ENCODE measurements at regions not wholly inside any gene's neighbourhood (a gene's known extent, or its start where the extent isn't known, plus 50 kb on each side); places are given as distances from the start of the nearest gene placed in this dataset.

DNA sequence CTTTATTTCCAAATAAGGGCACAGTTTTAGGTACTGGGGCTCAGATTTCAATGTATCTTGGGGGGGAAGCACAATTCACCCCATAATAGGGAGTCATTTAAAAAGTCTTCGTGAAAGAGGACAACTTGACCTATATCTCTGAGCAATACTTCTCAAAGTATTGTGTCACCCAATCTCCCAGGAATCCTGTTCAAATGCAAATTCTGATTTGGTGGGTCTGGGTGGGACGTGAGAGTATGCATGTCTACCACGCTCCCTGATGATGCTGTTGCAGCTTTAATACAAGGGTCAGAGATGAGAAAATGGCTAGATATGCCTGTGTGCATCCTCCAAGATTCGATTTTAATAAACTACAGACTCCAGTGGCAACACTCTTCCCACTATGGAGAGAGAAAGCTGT, 514.8 kb downstream of the BCOR start:
- H3K4me1 ChIP-seq (ENCODE audit: control insufficient read depth, insufficient read depth, low read length, poor library complexity, severe bottlenecking): no peaks in the 10 kb centered on the region
- H3K9me3 ChIP-seq (ENCODE audit: control insufficient read depth, low read length): no peaks in the 10 kb centered on the region
- H3K27me3 ChIP-seq (replicated peaks; ENCODE audit: control insufficient read depth, insufficient read depth, low read length, poor library complexity, severe bottlenecking): no peaks in the 10 kb centered on the region
- H3K36me3 ChIP-seq (ENCODE audit: control insufficient read depth, insufficient read depth, low read length): no peaks in the 10 kb centered on the region
- no peak for DNase-seq
- H3K4me3 ChIP-seq (ENCODE audit: insufficient read depth, low read depth, low read length, poor library complexity, severe bottlenecking): no peak overlapping the region
- no peak overlapping the region for H3K27ac ChIP-seq (ENCODE audit: insufficient read depth, low read length, poor library complexity, severe bottlenecking)

DNA sequence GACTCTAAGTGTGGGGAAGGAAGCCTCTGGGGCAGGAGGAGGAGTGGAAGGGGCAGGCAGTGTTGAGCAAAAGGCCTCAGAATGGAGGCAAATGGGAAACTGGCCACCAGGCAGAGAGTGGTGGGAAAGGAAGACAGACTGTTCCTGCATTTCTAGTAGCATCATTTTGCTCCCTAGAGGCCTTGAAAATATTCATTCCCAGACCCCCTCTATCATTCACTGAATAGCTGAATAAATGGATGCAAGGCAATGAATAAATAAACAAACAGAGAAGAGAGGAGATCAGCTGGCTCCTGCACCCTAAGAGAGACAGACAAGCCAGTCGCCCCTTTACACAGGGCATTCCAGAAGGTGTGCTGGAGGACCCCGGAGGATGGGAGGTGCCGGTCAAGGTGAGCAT, 511.9 kb downstream of the BCOR start:
- no peaks in the 10 kb centered on the region for H3K9me3 ChIP-seq (ENCODE audit: control insufficient read depth, low read length)
- no peaks in the 10 kb centered on the region for H3K27me3 ChIP-seq (replicated peaks; ENCODE audit: control insufficient read depth, insufficient read depth, low read length, poor library complexity, severe bottlenecking)
- no peaks in the 10 kb centered on the region for H3K4me1 ChIP-seq (ENCODE audit: control insufficient read depth, insufficient read depth, low read length, poor library complexity, severe bottlenecking)
- H3K36me3 ChIP-seq (ENCODE audit: control insufficient read depth, insufficient read depth, low read length): no peaks in the 10 kb centered on the region
- H3K27ac ChIP-seq (ENCODE audit: insufficient read depth, low read length, poor library complexity, severe bottlenecking): no peak overlapping the region
- no peak for DNase-seq
- no peak overlapping the region for H3K4me3 ChIP-seq (ENCODE audit: insufficient read depth, low read depth, low read length, poor library complexity, severe bottlenecking)

DNA sequence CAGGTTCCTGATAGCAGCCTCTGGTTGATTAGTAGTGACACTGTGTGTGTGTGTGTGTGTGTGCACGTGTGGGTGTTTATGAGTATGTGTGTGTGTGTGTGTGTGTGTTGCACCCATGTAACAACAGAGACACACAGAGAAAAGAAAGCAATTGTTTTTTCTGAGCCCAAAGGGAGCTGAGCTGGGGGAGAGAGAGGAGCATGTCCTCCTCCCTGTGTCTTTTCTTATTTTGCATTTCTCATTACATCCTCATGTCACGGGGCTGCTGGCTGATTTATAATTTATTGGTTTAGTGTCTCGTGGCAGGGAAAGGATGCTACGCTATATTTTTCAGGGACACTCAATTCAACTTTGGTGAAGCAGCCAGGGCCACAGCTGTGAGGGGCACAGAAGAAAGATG, 511.4 kb downstream of the BCOR start:
- no peak overlapping the region for H3K27ac ChIP-seq (ENCODE audit: insufficient read depth, low read length, poor library complexity, severe bottlenecking)
- no peak overlapping the region for H3K4me3 ChIP-seq (ENCODE audit: insufficient read depth, low read depth, low read length, poor library complexity, severe bottlenecking)
- no peak for DNase-seq
- no peaks in the 10 kb centered on the region for H3K36me3 ChIP-seq (ENCODE audit: control insufficient read depth, insufficient read depth, low read length)
- no peaks in the 10 kb centered on the region for H3K27me3 ChIP-seq (replicated peaks; ENCODE audit: control insufficient read depth, insufficient read depth, low read length, poor library complexity, severe bottlenecking)
- H3K4me1 ChIP-seq (ENCODE audit: control insufficient read depth, insufficient read depth, low read length, poor library complexity, severe bottlenecking): no peaks in the 10 kb centered on the region
- no peaks in the 10 kb centered on the region for H3K9me3 ChIP-seq (ENCODE audit: control insufficient read depth, low read length)

DNA sequence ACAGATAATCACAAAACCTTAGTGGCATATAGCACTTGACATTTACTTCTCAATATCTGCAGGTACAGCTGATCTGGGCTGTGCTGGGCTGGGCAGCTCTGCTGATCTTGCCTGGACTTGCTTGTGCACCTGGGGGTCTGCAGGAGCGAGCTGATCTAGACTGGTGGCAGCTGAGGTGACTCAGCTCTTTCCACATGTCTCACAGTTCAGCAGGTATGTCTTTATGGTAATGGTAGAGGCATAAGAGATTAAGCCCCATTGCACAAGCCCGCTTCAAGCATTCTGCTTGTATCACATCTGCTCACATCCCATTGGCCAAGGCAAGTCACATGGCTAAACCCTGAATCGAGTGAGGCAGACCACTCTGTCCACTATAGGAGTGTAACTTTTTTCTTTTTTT, 506.7 kb downstream of the BCOR start:
- H3K27me3 ChIP-seq (replicated peaks; ENCODE audit: control insufficient read depth, insufficient read depth, low read length, poor library complexity, severe bottlenecking): no peaks in the 10 kb centered on the region
- H3K36me3 ChIP-seq (ENCODE audit: control insufficient read depth, insufficient read depth, low read length): no peaks in the 10 kb centered on the region
- H3K27ac ChIP-seq (ENCODE audit: insufficient read depth, low read length, poor library complexity, severe bottlenecking): no peak overlapping the region
- DNase-seq: no peak
- no peaks in the 10 kb centered on the region for H3K4me1 ChIP-seq (ENCODE audit: control insufficient read depth, insufficient read depth, low read length, poor library complexity, severe bottlenecking)
- no peaks in the 10 kb centered on the region for H3K9me3 ChIP-seq (ENCODE audit: control insufficient read depth, low read length)
- H3K4me3 ChIP-seq (ENCODE audit: insufficient read depth, low read depth, low read length, poor library complexity, severe bottlenecking): no peak overlapping the region

DNA sequence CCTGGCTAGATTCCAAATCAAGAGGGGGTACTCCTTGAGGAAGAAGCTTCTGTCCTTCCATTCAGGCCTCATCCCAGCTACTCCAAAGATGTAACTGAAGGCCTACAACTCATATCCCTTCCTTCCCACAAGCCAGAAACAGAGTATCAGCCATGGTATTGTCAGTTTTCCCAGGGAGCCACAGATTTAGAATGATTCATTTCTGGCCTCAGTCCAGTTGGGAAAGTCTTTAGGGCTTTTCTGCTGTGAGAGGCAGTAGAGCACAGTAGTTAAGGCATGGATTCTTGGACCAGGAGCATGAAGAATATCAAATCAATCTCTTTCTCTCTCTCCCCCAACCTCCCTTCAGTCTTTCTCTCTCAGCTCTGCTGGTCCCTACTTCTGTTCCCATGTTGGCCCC, 505.0 kb downstream of the BCOR start:
- no peaks in the 10 kb centered on the region for H3K27me3 ChIP-seq (replicated peaks; ENCODE audit: control insufficient read depth, insufficient read depth, low read length, poor library complexity, severe bottlenecking)
- H3K4me3 ChIP-seq (ENCODE audit: insufficient read depth, low read depth, low read length, poor library complexity, severe bottlenecking): no peak overlapping the region
- no peaks in the 10 kb centered on the region for H3K36me3 ChIP-seq (ENCODE audit: control insufficient read depth, insufficient read depth, low read length)
- H3K9me3 ChIP-seq (ENCODE audit: control insufficient read depth, low read length): no peaks in the 10 kb centered on the region
- H3K4me1 ChIP-seq (ENCODE audit: control insufficient read depth, insufficient read depth, low read length, poor library complexity, severe bottlenecking): no peaks in the 10 kb centered on the region
- no peak overlapping the region for H3K27ac ChIP-seq (ENCODE audit: insufficient read depth, low read length, poor library complexity, severe bottlenecking)
- no peak for DNase-seq

DNA sequence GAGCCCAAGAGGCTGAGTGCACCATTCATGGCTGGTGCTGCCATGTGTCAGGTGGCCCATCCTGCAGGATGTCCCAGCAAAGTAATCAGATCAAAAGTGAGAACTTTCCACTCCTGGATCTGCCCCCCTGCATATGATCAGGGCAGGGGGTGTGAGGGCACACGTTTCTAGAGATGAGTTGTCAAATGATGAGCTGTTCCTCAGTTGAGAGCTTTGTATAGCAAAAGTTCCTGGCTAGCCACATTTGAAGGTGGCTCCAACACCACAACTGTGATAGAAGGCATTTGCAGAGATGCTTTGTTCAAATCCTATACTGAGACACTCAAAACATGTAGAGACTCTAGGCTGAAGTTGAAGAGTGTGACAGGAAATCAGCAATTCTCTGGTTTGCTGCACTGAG, 501.8 kb downstream of the BCOR start:
- Histone ChIP-seq H3K9me3 (ENCODE audit: control insufficient read depth, low read length) (no peaks in the 10 kb centered on the region), H3K4me1 (ENCODE audit: control insufficient read depth, insufficient read depth, low read length, poor library complexity, severe bottlenecking) (no peaks in the 10 kb centered on the region), H3K36me3 (ENCODE audit: control insufficient read depth, insufficient read depth, low read length) (no peaks in the 10 kb centered on the region), H3K27me3 (replicated peaks; ENCODE audit: control insufficient read depth, insufficient read depth, low read length, poor library complexity, severe bottlenecking) (no peaks in the 10 kb centered on the region), H3K4me3 (ENCODE audit: insufficient read depth, low read depth, low read length, poor library complexity, severe bottlenecking) (no peak overlapping the region), H3K27ac (ENCODE audit: insufficient read depth, low read length, poor library complexity, severe bottlenecking) (no peak overlapping the region)
- no peak for DNase-seq

DNA sequence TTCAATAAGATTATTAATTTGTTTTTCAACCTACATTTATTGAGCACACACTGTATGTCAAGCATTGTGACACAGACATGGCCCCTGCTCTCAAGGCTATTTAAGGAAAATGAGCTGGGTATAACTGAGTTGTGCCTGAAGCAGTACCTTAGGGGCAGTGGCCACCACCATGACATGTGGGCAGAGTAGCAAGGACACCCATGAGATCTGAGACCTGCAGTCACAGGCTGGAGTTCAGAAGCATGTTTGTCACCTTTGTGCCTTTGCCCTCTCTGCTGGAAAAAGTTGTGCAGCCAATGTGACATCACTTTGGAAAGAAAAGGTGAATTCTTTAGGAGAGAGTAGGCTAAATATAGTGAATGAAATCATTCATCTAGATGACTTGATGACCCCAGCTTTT, 501.3 kb downstream of the BCOR start:
- H3K27ac ChIP-seq (ENCODE audit: insufficient read depth, low read length, poor library complexity, severe bottlenecking): no peak overlapping the region
- H3K9me3 ChIP-seq (ENCODE audit: control insufficient read depth, low read length): no peaks in the 10 kb centered on the region
- H3K36me3 ChIP-seq (ENCODE audit: control insufficient read depth, insufficient read depth, low read length): no peaks in the 10 kb centered on the region
- no peaks in the 10 kb centered on the region for H3K4me1 ChIP-seq (ENCODE audit: control insufficient read depth, insufficient read depth, low read length, poor library complexity, severe bottlenecking)
- no peaks in the 10 kb centered on the region for H3K27me3 ChIP-seq (replicated peaks; ENCODE audit: control insufficient read depth, insufficient read depth, low read length, poor library complexity, severe bottlenecking)
- no peak overlapping the region for H3K4me3 ChIP-seq (ENCODE audit: insufficient read depth, low read depth, low read length, poor library complexity, severe bottlenecking)
- no peak for DNase-seq

DNA sequence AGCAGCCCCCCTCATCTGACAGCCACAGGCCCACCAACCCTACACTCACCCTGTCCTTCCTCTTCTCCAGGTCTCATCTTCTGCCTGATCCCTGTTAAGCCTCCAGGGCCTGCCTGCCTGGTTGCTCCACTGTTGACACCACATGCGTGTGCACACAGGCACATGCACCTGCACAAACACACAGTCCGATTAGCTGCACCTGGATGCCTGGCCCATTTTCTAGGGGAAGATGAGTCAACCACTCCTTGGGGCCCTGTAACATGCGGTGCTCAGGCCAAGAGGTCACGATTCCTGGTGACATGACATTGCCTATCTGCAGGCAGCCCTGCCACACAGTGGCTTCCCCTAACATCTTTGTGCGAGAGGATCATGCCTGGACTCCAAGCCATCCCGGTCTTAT, 498.4 kb downstream of the BCOR start:
- Histone ChIP-seq H3K27ac (ENCODE audit: insufficient read depth, low read length, poor library complexity, severe bottlenecking) (no peak overlapping the region), H3K9me3 (ENCODE audit: control insufficient read depth, low read length) (no peaks in the 10 kb centered on the region), H3K4me3 (ENCODE audit: insufficient read depth, low read depth, low read length, poor library complexity, severe bottlenecking) (no peak overlapping the region), H3K4me1 (ENCODE audit: control insufficient read depth, insufficient read depth, low read length, poor library complexity, severe bottlenecking) (no peaks in the 10 kb centered on the region), H3K36me3 (ENCODE audit: control insufficient read depth, insufficient read depth, low read length) (no peaks in the 10 kb centered on the region), H3K27me3 (replicated peaks; ENCODE audit: control insufficient read depth, insufficient read depth, low read length, poor library complexity, severe bottlenecking) (no peaks in the 10 kb centered on the region)
- DNase-seq: no peak

DNA sequence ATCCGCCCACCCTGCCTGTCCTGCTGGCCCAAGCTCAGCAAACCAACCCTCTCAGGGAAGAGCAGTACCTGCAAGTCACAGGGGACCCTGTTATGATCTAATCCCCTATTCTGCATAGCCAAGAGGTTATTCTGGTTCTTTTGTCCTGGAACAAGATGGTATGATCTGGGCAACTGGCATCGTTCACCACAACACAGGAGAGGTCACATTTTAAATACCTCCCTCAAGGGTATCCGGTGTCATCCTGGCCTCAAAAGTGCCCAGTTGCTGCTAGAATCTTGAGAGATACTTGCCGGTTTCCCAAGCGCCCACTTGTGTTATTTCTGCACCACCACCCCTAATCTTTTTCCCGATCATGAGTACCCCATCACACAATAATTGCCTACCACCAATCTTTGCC, 497.5 kb downstream of the BCOR start:
- H3K9me3 ChIP-seq (ENCODE audit: control insufficient read depth, low read length): no peaks in the 10 kb centered on the region
- no peaks in the 10 kb centered on the region for H3K27me3 ChIP-seq (replicated peaks; ENCODE audit: control insufficient read depth, insufficient read depth, low read length, poor library complexity, severe bottlenecking)
- no peaks in the 10 kb centered on the region for H3K36me3 ChIP-seq (ENCODE audit: control insufficient read depth, insufficient read depth, low read length)
- H3K27ac ChIP-seq (ENCODE audit: insufficient read depth, low read length, poor library complexity, severe bottlenecking): no peak overlapping the region
- no peaks in the 10 kb centered on the region for H3K4me1 ChIP-seq (ENCODE audit: control insufficient read depth, insufficient read depth, low read length, poor library complexity, severe bottlenecking)
- no peak overlapping the region for H3K4me3 ChIP-seq (ENCODE audit: insufficient read depth, low read depth, low read length, poor library complexity, severe bottlenecking)
- DNase-seq: no peak

DNA sequence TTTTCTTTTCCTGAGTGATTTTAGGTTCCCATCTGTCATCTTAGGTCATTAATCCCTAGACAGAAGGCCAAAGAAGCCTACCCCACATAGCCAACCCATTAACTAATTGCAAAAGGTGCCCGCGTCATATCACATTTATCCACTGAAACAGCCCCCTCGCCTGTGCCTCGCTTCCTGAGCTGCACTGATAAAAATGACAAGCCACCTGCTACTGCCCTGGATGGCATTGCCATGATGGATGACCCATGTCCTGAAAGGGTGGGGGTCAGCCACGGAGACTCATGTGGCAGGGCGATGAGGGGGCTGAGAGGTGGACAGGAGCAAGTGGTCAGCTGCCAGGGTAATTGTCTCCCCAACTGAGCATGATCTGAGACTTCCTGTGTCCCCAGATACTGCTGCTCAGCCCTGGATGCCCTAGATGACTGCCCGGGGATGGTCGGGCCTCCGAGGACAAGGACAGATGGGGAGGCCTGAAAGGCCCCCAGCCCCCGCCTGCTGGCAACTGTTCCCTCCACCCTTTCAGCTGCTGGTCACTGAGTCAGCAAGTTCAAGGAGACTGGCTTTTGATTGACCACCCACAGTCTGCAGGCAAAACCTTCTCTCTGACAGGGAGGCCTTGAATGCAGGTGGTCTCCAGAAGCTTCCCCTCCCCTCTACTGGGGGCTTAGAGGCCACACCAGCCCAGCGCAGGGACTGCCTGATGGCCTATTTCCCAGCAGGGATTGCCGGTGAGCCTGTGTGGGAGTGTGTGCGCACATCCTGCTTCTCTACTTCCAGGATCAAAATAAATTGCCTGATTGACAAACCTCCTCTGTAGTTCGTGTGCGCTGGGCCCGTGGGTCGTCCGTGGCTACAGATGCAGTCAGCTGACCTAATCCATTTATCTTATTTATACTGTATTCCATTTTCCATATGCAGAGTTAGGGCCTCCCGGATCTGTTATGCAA, 496.3 kb downstream of the BCOR start:
- H3K4me3 ChIP-seq (ENCODE audit: insufficient read depth, low read depth, low read length, poor library complexity, severe bottlenecking): no peak overlapping the region
- no peaks in the 10 kb centered on the region for H3K4me1 ChIP-seq (ENCODE audit: control insufficient read depth, insufficient read depth, low read length, poor library complexity, severe bottlenecking)
- no peaks in the 10 kb centered on the region for H3K27me3 ChIP-seq (replicated peaks; ENCODE audit: control insufficient read depth, insufficient read depth, low read length, poor library complexity, severe bottlenecking)
- DNase-seq: no peak
- H3K27ac ChIP-seq (ENCODE audit: insufficient read depth, low read length, poor library complexity, severe bottlenecking): no peak overlapping the region
- no peaks in the 10 kb centered on the region for H3K36me3 ChIP-seq (ENCODE audit: control insufficient read depth, insufficient read depth, low read length)
- H3K9me3 ChIP-seq (ENCODE audit: control insufficient read depth, low read length): no peaks in the 10 kb centered on the region
